HPDE6-E6E7 (cell line): ENCODE measurements at regions not wholly inside any gene's neighbourhood (a gene's known extent, or its start where the extent isn't known, plus 50 kb on each side); places are given as distances from the start of the nearest gene placed in this dataset.

Source experiments
- DNase-seq: peaks from one replicate; pipeline ENCODE4 v3.0.0; 2011; ENCODE audit warnings: missing footprints; ENCODE audit errors: extremely low spot score

- DNase-seq = no peak
Observed at GRCh38 chr21:19621837-19622496, 1218.4 kb upstream of the TMPRSS15 start.

- DNase-seq = no peak
Observed at GRCh38 chr21:19640964-19641363, 1237.4 kb upstream of the TMPRSS15 start.

- DNase-seq = no peak
Observed at GRCh38 chr21:19648391-19648790, 1244.8 kb upstream of the TMPRSS15 start.

- no peak for DNase-seq
Observed at GRCh38 chr21:19683492-19683891, 1279.9 kb upstream of the TMPRSS15 start.

GRCh38 chr21:19684328-19684727 lies 1280.7 kb upstream of the TMPRSS15 start:
- no peak for DNase-seq

- DNase-seq = no peak
Observed at GRCh38 chr21:19692231-19692630, 1288.6 kb upstream of the TMPRSS15 start.

GRCh38 chr21:19695796-19696195 lies 1292.2 kb upstream of the TMPRSS15 start:
- DNase-seq = no peak

- no peak for DNase-seq
Observed at GRCh38 chr21:19700476-19700875, 1296.9 kb upstream of the TMPRSS15 start.

- no peak for DNase-seq
Observed at GRCh38 chr21:19702726-19703125, 1295.5 kb upstream of the NCAM2 start.

GRCh38 chr21:19704832-19705231 lies 1293.4 kb upstream of the NCAM2 start:
- no peak for DNase-seq

- DNase-seq = no peak
Observed at GRCh38 chr21:19712441-19712840, 1285.8 kb upstream of the NCAM2 start.

GRCh38 chr21:19713313-19713712 lies 1284.9 kb upstream of the NCAM2 start:
- DNase-seq = no peak

- no peak for DNase-seq
Observed at GRCh38 chr21:19724081-19724480, 1274.1 kb upstream of the NCAM2 start.

- no peak for DNase-seq
Observed at GRCh38 chr21:19731251-19731650, 1267.0 kb upstream of the NCAM2 start.

GRCh38 chr21:19759836-19760235 lies 1238.4 kb upstream of the NCAM2 start:
- DNase-seq = no peak

GRCh38 chr21:19767546-19767945 lies 1230.7 kb upstream of the NCAM2 start:
- DNase-seq = no peak

GRCh38 chr21:19771881-19772280 lies 1226.3 kb upstream of the NCAM2 start:
- no peak for DNase-seq

GRCh38 chr21:19776076-19776475 lies 1222.1 kb upstream of the NCAM2 start:
- DNase-seq = no peak

- no peak for DNase-seq
Observed at GRCh38 chr21:19781881-19782652, 1216.1 kb upstream of the NCAM2 start.

- DNase-seq = no peak
Observed at GRCh38 chr21:19785941-19786340, 1212.3 kb upstream of the NCAM2 start.

- DNase-seq = no peak
Observed at GRCh38 chr21:19792004-19792403, 1206.2 kb upstream of the NCAM2 start.

- no peak for DNase-seq
Observed at GRCh38 chr21:19807201-19807600, 1191.0 kb upstream of the NCAM2 start.

- no peak for DNase-seq
Observed at GRCh38 chr21:19810779-19811178, 1187.4 kb upstream of the NCAM2 start.
